ENCODE measurements at regions not wholly inside any gene's neighbourhood (a gene's known extent, or its start where the extent isn't known, plus 50 kb on each side); places are given as distances from the start of the nearest gene placed in this dataset.

- DNase-seq, result no peak
Measured at GRCh38 chr3:99365396-99365795, 273.0 kb upstream of the COL8A1 start.

DNA sequence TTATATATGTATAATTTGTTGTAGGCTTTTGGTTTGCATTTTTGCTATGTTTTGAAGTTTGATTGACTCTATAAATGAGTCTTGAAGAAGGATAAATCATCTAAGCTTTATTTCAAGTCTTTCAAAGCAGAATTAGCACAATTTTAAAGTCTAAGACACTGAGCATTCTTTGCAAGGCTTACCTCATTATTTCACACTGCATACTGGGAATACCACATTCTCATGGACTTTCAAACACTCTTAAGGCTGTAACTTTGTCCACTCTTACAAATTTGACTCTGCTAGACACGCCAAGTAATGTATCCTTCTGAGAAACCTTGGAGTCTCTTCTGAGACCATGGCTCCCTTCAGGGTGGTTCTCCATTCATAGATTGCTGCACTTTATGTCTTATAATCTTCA, 281.3 kb upstream of the COL8A1 start:
- DNase-seq, result peak; percentile 26

GRCh38 chr3:99356696-99357095, 281.7 kb upstream of the COL8A1 start:
- DNase-seq, result peak; percentile 26

DNA sequence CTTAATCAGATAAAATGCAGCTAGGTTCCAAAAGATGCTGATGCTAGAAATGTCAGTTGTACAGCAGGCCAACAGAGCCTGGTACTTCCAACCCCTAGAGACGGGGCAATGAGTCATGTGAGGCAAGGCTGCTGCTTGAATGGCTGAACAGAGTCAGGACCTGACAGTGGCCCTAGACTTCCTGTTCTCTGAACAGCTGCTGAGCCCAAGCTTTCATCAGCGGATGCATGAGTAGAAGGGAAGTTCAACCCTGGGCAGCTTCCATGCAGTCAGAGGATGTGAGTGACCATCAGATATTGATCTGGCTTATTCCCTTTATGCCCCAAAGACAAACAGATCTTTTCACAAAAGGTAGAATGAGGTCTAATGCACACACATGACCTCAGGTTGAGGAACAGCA, 282.9 kb upstream of the COL8A1 start:
- no peak for DNase-seq

GRCh38 chr3:99352811-99353210, 285.6 kb upstream of the COL8A1 start:
- no peak for DNase-seq

- DNase-seq, result peak; percentile 62
Measured at GRCh38 chr3:99351122-99351521, 287.3 kb upstream of the COL8A1 start.

DNA sequence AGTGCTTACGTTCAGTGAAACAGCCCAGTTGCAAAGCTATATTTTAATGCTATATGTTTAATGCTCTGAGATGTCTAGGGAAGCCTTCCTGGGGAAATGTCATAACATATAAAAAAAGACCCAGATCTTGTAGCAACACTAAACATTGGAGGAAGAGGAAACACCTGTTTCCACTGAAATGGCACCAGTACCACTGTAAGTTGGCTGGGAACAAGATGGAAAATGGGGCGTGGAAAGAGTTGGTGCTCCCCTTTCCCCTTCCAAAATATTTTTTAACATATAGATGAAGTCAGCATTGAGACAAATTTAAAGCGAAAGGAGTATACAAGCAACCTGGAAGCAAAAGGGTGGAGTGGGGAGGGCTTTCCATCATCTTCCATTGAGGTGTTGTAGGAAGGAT, 289.9 kb upstream of the COL8A1 start:
- no peak for DNase-seq

GRCh38 chr3:99344216-99344615, 294.2 kb upstream of the COL8A1 start:
- DNase-seq, result peak; percentile 71

GRCh38 chr3:99342383-99342782, 296.0 kb upstream of the COL8A1 start:
- no peak for DNase-seq

- DNase-seq, result no peak
Measured at GRCh38 chr3:99339222-99339621, 299.2 kb upstream of the COL8A1 start.

- peak; percentile 80 for DNase-seq
Measured at GRCh38 chr3:99332718-99333117, 305.7 kb upstream of the COL8A1 start.

GRCh38 chr3:99332276-99332675, 306.1 kb upstream of the COL8A1 start:
- no peak for DNase-seq

DNA sequence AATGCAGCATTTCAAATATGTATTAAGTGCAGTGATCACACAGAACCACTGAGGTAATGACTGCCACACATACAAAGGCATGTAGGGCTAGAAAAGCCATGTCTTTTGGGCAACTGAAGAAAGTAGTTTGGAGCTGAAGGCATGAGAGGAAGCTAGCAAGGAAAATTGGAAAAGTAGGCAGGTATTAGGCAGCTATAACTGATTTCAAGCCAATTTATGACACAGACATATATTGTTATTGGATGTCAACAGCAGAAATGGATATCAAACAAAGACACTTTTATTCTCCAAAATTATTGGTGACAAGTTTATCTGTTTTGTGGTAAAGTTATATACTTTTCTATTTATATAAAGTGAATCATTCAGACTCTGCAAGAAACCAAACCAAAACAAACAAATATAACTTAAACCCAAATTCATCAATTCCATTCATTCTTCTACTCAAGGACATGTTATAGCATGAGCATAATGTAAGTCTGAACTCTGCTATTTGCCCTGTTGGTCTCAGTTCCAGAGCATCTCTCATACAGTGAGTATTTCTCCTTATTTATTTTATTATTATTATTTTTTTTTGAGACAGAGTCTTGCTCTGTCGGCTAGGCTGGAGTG, 307.4 kb upstream of the COL8A1 start:
- peak; percentile 38 for DNase-seq

DNA sequence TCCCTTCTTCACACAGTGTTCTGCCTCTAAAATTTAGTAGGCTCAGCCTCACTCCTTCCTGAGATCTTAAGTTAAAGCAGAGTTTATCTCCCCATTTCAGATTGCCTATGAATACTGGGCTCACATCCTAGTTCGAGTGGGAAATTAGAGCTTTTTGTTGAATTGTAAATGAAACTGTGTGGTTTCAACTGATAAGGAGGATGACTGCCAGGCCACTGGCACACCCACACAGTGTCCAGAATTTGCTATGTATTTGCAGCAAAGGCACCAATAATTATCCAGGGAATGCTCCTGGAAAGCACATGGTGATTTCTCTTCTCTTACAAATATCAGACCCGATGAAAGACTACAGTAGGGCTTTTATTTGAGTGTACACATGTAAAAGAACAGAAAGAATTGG, 308.1 kb upstream of the COL8A1 start:
- no peak for DNase-seq

DNA sequence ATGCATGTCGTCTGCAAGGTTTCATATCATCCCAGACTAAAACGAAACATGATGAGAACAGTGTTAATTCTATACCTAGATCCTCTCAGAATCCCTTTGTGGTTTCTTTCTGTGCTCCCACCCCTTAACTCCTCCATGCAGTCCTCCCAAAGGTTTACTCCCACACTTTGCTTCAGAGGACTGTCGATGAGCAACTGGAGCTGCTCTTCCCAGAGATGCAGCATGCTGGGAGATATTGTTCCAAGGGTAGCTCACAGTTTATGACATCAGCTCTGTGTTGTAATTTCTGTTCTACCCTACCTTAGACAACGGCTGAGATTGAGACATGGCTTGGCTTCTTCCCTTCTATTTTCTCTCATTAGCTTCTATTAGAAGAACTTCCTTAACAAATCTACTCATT, 313.0 kb upstream of the COL8A1 start:
- DNase-seq, result no peak

GRCh38 chr3:99324636-99325203, 313.7 kb upstream of the COL8A1 start:
- DNase-seq, result no peak

DNA sequence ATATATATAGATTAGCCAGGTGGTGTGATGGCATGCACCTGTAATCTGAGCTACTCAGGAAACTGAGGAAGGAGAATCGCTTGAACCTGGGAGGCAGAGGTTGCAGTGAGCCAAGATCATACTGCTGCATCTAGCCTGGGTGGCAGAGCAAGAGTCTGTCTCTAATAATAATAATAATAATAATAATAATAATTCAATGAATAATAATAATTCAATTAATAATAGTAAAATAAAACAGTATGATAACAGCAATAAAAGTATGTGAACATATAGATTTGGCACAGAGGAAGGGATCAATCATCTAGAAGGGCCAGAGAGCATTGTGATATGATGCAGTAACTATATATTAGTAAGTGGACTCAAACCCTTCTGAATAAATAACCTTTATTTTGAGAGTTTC, 314.5 kb upstream of the COL8A1 start:
- DNase-seq, result no peak

DNA sequence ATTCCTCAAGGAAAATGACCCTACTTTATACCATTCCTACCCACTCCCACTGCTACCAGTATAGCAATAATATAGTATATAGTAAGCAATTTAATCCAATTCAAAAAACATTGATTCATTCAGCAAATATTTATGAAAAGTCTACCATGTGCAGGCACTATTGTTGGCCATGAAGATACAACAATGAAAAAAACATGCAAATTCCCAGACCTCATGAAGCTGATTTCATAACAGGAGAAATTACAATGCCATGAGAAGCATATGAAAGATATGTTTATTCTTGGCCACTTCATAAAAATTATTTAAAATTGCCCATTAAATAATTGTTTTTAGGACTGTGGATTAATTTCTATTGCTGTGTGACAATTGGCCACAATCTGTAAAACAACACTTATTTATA, 315.8 kb upstream of the COL8A1 start:
- no peak for DNase-seq

- no peak for DNase-seq
Measured at GRCh38 chr3:99321261-99321660, 317.1 kb upstream of the COL8A1 start.

GRCh38 chr3:99319961-99320360, 318.4 kb upstream of the COL8A1 start:
- DNase-seq, result peak; percentile 95

DNA sequence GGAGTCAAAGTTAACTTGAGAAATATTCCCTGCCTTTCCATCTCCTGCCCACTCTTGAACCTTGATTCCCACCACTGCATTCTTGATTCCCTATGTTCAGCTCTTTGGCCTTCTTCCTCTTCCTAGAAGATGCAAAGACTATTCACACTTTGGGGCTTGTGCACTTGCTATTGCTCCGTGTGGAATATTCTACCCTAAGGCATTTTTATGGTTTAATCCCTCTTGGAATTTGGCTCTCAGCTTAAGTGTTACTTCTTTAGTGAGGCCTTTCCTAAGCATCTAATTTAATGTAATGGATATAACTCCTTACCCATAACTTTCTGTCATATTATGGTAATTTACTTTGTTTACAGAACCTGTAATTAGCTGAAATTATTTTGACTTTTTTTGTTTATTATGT, 318.9 kb upstream of the COL8A1 start:
- DNase-seq, result peak; percentile 26

DNA sequence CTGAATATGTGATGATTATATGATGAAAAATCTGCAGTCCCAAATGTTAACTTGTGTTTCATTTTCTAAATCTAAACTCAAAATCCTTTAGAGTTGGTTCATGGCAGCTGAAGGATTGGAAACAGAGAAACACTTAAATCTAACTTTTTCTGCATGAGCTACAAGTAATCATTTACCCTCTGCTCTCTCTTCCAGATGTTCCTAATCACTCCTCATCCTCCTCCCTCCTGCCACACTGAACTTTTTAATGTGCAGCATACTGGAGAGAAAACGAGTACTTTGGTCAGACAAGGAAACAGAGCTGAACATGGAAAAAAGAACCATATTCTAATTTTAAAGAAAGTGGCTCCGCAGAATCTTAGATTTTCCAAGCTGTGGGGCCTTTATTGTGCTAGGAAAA, 321.2 kb upstream of the COL8A1 start:
- no peak for DNase-seq

DNA sequence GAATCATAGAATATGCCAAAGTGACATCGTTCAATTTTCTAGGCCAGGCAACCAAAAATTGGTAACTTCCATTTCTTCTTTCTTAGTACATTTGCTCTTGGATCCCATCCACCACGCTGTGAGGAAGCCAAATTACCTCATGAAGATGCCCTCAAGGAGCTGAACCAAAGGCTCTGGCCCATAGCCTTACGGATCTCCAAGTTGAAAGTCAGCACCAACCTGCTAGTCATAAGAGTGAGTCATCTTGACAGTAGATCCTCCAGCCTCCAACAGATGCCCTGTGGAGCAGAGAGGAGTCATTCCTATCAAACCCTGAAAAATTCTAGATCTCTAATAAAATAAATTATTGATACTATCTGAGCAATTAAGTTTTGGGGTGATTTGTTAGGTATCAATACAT, 322.5 kb upstream of the COL8A1 start:
- DNase-seq, result peak; percentile 39

DNA sequence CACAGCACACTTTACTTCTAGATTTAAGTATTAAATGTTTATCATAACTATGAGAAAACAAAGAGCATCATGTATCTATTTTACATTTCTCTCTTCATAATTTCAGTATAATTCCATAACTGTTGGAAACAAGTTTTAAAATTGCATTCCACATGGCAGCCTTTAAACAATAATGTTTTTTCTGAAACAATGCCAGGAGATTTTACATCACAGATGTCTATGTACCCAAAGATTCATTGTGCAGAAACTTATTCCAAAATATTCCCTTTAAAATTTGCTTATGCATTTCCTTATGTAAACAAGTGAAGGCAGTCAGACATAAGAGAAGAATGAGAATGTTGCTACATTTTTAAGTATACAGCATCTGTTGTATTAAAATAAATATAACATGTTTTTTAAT, 324.9 kb upstream of the COL8A1 start:
- peak; percentile 50 for DNase-seq

- no peak for DNase-seq
Measured at GRCh38 chr3:99298661-99299060, 339.7 kb upstream of the COL8A1 start.
